HG03378 (cell line): ENCODE measurements at regions not wholly inside any gene's neighbourhood (a gene's known extent, or its start where the extent isn't known, plus 50 kb on each side); places are given as distances from the start of the nearest gene placed in this dataset.
"Not testable (repeated sequence)": the region's sequence is repeated elsewhere in the genome, so short reads cannot be mapped to it uniquely, and the experiment has no call there.

Experiments used
- ATAC-seq: cut with Tn5 transposase; IDR thresholded peaks from one replicate; pipeline ENCODE4 v1.9.1; 2021; ENCODE audit warnings: mild to moderate bottlenecking, moderate library complexity; ENCODE audit not compliant: unreplicated experiment

- ATAC-seq = no peak
These were observed 1150.1 kb downstream of the NAALADL2 start for GRCh38 chr3:176009256-176009655.

GRCh38 chr3:176005564-176005963 is 1146.4 kb downstream of the NAALADL2 start:
- ATAC-seq = no peak

GRCh38 chr3:175989161-175989560 is 1130.0 kb downstream of the NAALADL2 start:
- ATAC-seq = no peak

- no peak for ATAC-seq
These were observed 1129.3 kb downstream of the NAALADL2 start for GRCh38 chr3:175988401-175988800.

- ATAC-seq = no peak
These were observed 1126.6 kb downstream of the NAALADL2 start for GRCh38 chr3:175985781-175986180.

- no peak for ATAC-seq
These were observed 1124.2 kb downstream of the NAALADL2 start for GRCh38 chr3:175983379-175983778.

GRCh38 chr3:175980486-175981090 is 1121.5 kb downstream of the NAALADL2 start:
- ATAC-seq = no peak

GRCh38 chr3:175977968-175978752 is 1119.0 kb downstream of the NAALADL2 start:
- ATAC-seq = no peak

- ATAC-seq = no peak
These were observed 1110.3 kb downstream of the NAALADL2 start for GRCh38 chr3:175969456-175969855.

GRCh38 chr3:175965036-175965435 is 1105.9 kb downstream of the NAALADL2 start:
- no peak for ATAC-seq

- no peak for ATAC-seq
These were observed 1098.3 kb downstream of the NAALADL2 start for GRCh38 chr3:175957427-175957826.

- no peak for ATAC-seq
These were observed 1097.8 kb downstream of the NAALADL2 start for GRCh38 chr3:175956964-175957363.

- no peak for ATAC-seq
These were observed 1092.0 kb downstream of the NAALADL2 start for GRCh38 chr3:175951047-175951694.

- no peak for ATAC-seq
These were observed 1088.9 kb downstream of the NAALADL2 start for GRCh38 chr3:175948041-175948440.

- ATAC-seq = peak; percentile 51
These were observed 1082.2 kb downstream of the NAALADL2 start for GRCh38 chr3:175941352-175941751.

- no peak for ATAC-seq
These were observed 1081.7 kb downstream of the NAALADL2 start for GRCh38 chr3:175940881-175941280.

- ATAC-seq = no peak
These were observed 1081.1 kb downstream of the NAALADL2 start for GRCh38 chr3:175940243-175940642.

- not testable (repeated sequence) for ATAC-seq
These were observed 1078.2 kb downstream of the NAALADL2 start for GRCh38 chr3:175937367-175937766.

- no peak for ATAC-seq
These were observed 1073.5 kb downstream of the NAALADL2 start for GRCh38 chr3:175932586-175932985.

GRCh38 chr3:175919133-175919532 is 1060.0 kb downstream of the NAALADL2 start:
- ATAC-seq = no peak

- no peak for ATAC-seq
These were observed 1057.2 kb downstream of the NAALADL2 start for GRCh38 chr3:175916191-175916934.
